ENCODE measurements at regions not wholly inside any gene's neighbourhood (a gene's known extent, or its start where the extent isn't known, plus 50 kb on each side); places are given as distances from the start of the nearest gene placed in this dataset.

- Histone ChIP-seq H3K9me3 (no peaks in the 10 kb centered on the region), H3K4me1 (no peaks in the 10 kb centered on the region), H3K27me3 (replicated peaks; ENCODE audit: control insufficient read depth, insufficient read depth, low read length) (no peaks in the 10 kb centered on the region), H3K36me3 (ENCODE audit: control insufficient read depth, insufficient read depth, low read length) (no peaks in the 10 kb centered on the region), H3K4me3 (ENCODE audit: low read depth, low read length) (no peak overlapping the region)
- intact Hi-C loops (cut with micrococcal nuclease; ENCODE audit: unreplicated experiment), result no loop called here
- H3K36me3 Mint-ChIP-seq (ENCODE audit: insufficient read depth, unreplicated experiment), result no peaks in the 10 kb centered on the region
- no peaks in the 10 kb centered on the region for H3K9me3 Mint-ChIP-seq (ENCODE audit: unreplicated experiment)
- ChIA-PET POLR2A (no interaction called here), CTCF (no interaction called here)
- no peak for TF ChIP-seq CTCF (IDR thresholded peaks at IDR 0.05; ENCODE audit: insufficient read depth in 1 of 2, low read depth in 1 of 2, low read length in 1 of 2, severe bottlenecking in 1 of 2, unreplicated experiment in 1 of 2)
- H3K27me3 Mint-ChIP-seq (ENCODE audit: insufficient read depth, unreplicated experiment), result no peaks in the 10 kb centered on the region
- H3K27ac Mint-ChIP-seq (ENCODE audit: unreplicated experiment), result no peak overlapping the region
- no peak overlapping the region for H3K4me3 Mint-ChIP-seq (ENCODE audit: unreplicated experiment)
- BruUV-seq (replicated peaks), result no TSS peak
- no peak for DNase-seq
- no peaks in the 10 kb centered on the region for H3K4me1 Mint-ChIP-seq (ENCODE audit: low read depth, unreplicated experiment)
Measured at GRCh38 chr12:92445253-92446082, 257.3 kb upstream of the PLEKHG7 start.

GRCh38 chr12:92444763-92445162, 258.0 kb upstream of the PLEKHG7 start:
- CTCF ChIA-PET, result no interaction called here
- Mint-ChIP-seq H3K27me3 (ENCODE audit: insufficient read depth, unreplicated experiment) (no peaks in the 10 kb centered on the region), H3K9me3 (ENCODE audit: unreplicated experiment) (no peaks in the 10 kb centered on the region), H3K27ac (ENCODE audit: unreplicated experiment) (no peak overlapping the region), H3K4me1 (ENCODE audit: low read depth, unreplicated experiment) (no peaks in the 10 kb centered on the region), H3K4me3 (ENCODE audit: unreplicated experiment) (no peak overlapping the region), H3K36me3 (ENCODE audit: insufficient read depth, unreplicated experiment) (no peaks in the 10 kb centered on the region)
- POLR2A ChIA-PET, result no interaction called here
- H3K27me3 ChIP-seq (replicated peaks; ENCODE audit: control insufficient read depth, insufficient read depth, low read length), result no peaks in the 10 kb centered on the region
- BruUV-seq (replicated peaks), result no TSS peak
- no peaks in the 10 kb centered on the region for H3K36me3 ChIP-seq (ENCODE audit: control insufficient read depth, insufficient read depth, low read length)
- no peaks in the 10 kb centered on the region for H3K9me3 ChIP-seq
- no peak for TF ChIP-seq CTCF (IDR thresholded peaks at IDR 0.05; ENCODE audit: insufficient read depth in 1 of 2, low read depth in 1 of 2, low read length in 1 of 2, severe bottlenecking in 1 of 2, unreplicated experiment in 1 of 2)
- no peak overlapping the region for H3K4me3 ChIP-seq (ENCODE audit: low read depth, low read length)
- DNase-seq, result no peak
- no peaks in the 10 kb centered on the region for H3K4me1 ChIP-seq
- intact Hi-C loops (cut with micrococcal nuclease; ENCODE audit: unreplicated experiment), result no loop called here

- ChIA-PET POLR2A (no interaction called here), CTCF (no interaction called here)
- no peak overlapping the region for H3K27ac Mint-ChIP-seq (ENCODE audit: unreplicated experiment)
- Histone ChIP-seq H3K4me1 (no peaks in the 10 kb centered on the region), H3K9me3 (no peaks in the 10 kb centered on the region), H3K36me3 (ENCODE audit: control insufficient read depth, insufficient read depth, low read length) (no peaks in the 10 kb centered on the region), H3K27me3 (replicated peaks; ENCODE audit: control insufficient read depth, insufficient read depth, low read length) (no peaks in the 10 kb centered on the region), H3K4me3 (ENCODE audit: low read depth, low read length) (no peak overlapping the region)
- H3K4me1 Mint-ChIP-seq (ENCODE audit: low read depth, unreplicated experiment), result no peaks in the 10 kb centered on the region
- H3K4me3 Mint-ChIP-seq (ENCODE audit: unreplicated experiment), result no peak overlapping the region
- peaks cover 3% of the 10 kb centered on the region for H3K27me3 Mint-ChIP-seq (ENCODE audit: insufficient read depth, unreplicated experiment)
- intact Hi-C loops (cut with micrococcal nuclease; ENCODE audit: unreplicated experiment), result no loop called here
- no peaks in the 10 kb centered on the region for H3K36me3 Mint-ChIP-seq (ENCODE audit: insufficient read depth, unreplicated experiment)
- no peak for TF ChIP-seq CTCF (IDR thresholded peaks at IDR 0.05; ENCODE audit: insufficient read depth in 1 of 2, low read depth in 1 of 2, low read length in 1 of 2, severe bottlenecking in 1 of 2, unreplicated experiment in 1 of 2)
- no TSS peak for BruUV-seq (replicated peaks)
- no peaks in the 10 kb centered on the region for H3K9me3 Mint-ChIP-seq (ENCODE audit: unreplicated experiment)
- no peak for DNase-seq
Measured at GRCh38 chr12:92442782-92443181, 260.0 kb upstream of the PLEKHG7 start.

All from Caco-2 (cell line).